Colonic mucosa (tissue), 4 donors: ENCODE measurements at regions not wholly inside any gene's neighbourhood (a gene's known extent, or its start where the extent isn't known, plus 50 kb on each side); places are given as distances from the start of the nearest gene placed in this dataset.

ENCODE experiments used
- DNase-seq: peaks from one replicate; pipeline ENCODE4 v3.0.0-alpha.2; 2020
- H3K27ac ChIP-seq: fragments of 200-600 bp; one replicate; pipeline ENCODE4 v1.8.0; 2021
- H3K27me3 ChIP-seq: fragments of 200-600 bp; one replicate; pipeline ENCODE4 v1.8.0; 2021
- H3K36me3 ChIP-seq: fragments of 200-600 bp; one replicate; pipeline ENCODE4 v1.8.0; 2021
- H3K4me1 ChIP-seq: fragments of 200-600 bp; one replicate; pipeline ENCODE4 v1.8.0; 2021; ENCODE audit warnings: mild to moderate bottlenecking
- H3K4me3 ChIP-seq: fragments of 200-600 bp; one replicate; pipeline ENCODE4 v1.8.0; 2021
- H3K9ac ChIP-seq, 2 donors: one replicate each; pipeline ENCODE4 v1.7.0; 2013; ENCODE audit warnings: control low read depth in 2 of 2, low read depth in 2 of 2, low read length in 2 of 2
- H3K9me3 ChIP-seq: fragments of 200-600 bp; one replicate; pipeline ENCODE4 v1.8.0; 2021
- CTCF ChIP-seq: fragments of 200-600 bp; IDR thresholded peaks from one replicate; pipeline ENCODE4 v1.8.0; 2022; ENCODE audit warnings: antibody characterized with exemption, mild to moderate bottlenecking
- intact Hi-C: fragments of 100-400 bp; cut with DNase I; formaldehyde crosslinking; loops from one replicate; pipeline ENCODE4 v1.14.1; 2022
- donor health status: healthy.
- donor health status: DM: no; HTN: no; CAD: no.
- donor health status: DM: no; HTN: no; CAD: no.

GRCh38 chr3:178485756-178486155, 50.5 kb upstream of the KCNMB2 start:
- TF ChIP-seq CTCF = no peak
- intact Hi-C loops = no loop called here
- no peak for DNase-seq
- Histone ChIP-seq H3K9ac (no peak overlapping the region), H3K9me3 (no peaks in the 10 kb centered on the region), H3K4me3 (no peak overlapping the region), H3K4me1 (no peaks in the 10 kb centered on the region), H3K36me3 (no peaks in the 10 kb centered on the region), H3K27ac (no peak overlapping the region), H3K27me3 (no peaks in the 10 kb centered on the region)
